ENCODE measurements at regions not wholly inside any gene's neighbourhood (a gene's known extent, or its start where the extent isn't known, plus 50 kb on each side); places are given as distances from the start of the nearest gene placed in this dataset.

DNA sequence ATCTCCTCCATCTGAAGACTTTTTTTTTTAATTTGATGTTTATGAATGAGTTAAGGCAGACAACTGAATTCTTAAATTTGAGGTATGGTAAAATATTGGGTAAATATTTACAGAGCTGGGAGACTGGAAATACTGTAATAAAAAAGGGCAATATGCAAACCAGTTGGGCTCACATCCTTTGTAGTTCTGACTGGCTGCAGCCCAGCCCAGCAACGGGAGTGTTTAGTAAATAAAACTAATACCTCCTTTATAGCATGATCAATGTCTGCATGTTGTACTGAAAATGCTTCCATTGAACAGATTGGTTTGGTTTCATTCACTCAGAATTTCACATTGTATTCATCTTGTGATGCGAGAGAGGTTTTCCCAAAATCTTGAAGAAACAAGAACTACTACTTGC is 365.0 kb downstream of the DMRT2 start:
- no peak for TF ChIP-seq POLR2AphosphoS5 (IDR thresholded peaks at IDR 0.05; ENCODE audit: borderline replicate concordance, low read depth, low read length)
- TF ChIP-seq EZH2 (IDR thresholded peaks at IDR 0.05): no peak
